D721Med (cell line): ENCODE measurements at regions not wholly inside any gene's neighbourhood (a gene's known extent, or its start where the extent isn't known, plus 50 kb on each side); places are given as distances from the start of the nearest gene placed in this dataset.

ENCODE experiments used
- DNase-seq: peaks from one replicate; pipeline ENCODE4 v3.0.0; 2011; ENCODE audit warnings: low spot score; ENCODE audit not compliant: insufficient read length
- FAIRE-seq: peaks from 2 replicates; lab custom pipeline; 2011; peaks lifted over from hg19 to GRCh38; lab: Jason Lieb, UNC
- TF ChIP-seq, protein P1 (sequence below): IDR thresholded peaks from 2 replicates; pipeline ENCODE4 v1.5.1; 2012; ENCODE audit warnings: mild to moderate bottlenecking, control low read depth; ENCODE audit not compliant: insufficient read depth; ENCODE audit errors: missing control alignments

DNA sequence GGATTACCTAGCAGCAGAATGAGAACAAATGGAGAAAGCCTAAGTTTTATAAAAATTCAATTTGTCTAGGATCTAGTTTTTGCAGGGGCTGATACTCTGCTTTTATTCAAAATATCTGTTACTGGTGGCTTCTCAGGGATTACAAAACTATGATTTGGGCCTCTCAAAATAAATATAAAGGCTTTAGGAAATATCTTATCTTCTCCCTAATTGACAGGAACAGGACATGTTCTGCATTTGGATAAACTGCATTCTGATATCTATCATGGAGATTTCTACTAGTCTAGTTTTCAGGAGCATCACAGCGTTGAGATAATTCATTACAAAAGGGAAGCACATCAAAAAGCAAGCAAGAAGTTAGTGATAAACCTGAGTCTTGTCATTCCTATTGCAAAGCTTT is 127.1 kb upstream of the ITGA1 start:
- FAIRE-seq = no peak
- no peak for DNase-seq
- TF ChIP-seq, protein P1, sequence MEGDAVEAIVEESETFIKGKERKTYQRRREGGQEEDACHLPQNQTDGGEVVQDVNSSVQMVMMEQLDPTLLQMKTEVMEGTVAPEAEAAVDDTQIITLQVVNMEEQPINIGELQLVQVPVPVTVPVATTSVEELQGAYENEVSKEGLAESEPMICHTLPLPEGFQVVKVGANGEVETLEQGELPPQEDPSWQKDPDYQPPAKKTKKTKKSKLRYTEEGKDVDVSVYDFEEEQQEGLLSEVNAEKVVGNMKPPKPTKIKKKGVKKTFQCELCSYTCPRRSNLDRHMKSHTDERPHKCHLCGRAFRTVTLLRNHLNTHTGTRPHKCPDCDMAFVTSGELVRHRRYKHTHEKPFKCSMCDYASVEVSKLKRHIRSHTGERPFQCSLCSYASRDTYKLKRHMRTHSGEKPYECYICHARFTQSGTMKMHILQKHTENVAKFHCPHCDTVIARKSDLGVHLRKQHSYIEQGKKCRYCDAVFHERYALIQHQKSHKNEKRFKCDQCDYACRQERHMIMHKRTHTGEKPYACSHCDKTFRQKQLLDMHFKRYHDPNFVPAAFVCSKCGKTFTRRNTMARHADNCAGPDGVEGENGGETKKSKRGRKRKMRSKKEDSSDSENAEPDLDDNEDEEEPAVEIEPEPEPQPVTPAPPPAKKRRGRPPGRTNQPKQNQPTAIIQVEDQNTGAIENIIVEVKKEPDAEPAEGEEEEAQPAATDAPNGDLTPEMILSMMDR = no peak

DNA sequence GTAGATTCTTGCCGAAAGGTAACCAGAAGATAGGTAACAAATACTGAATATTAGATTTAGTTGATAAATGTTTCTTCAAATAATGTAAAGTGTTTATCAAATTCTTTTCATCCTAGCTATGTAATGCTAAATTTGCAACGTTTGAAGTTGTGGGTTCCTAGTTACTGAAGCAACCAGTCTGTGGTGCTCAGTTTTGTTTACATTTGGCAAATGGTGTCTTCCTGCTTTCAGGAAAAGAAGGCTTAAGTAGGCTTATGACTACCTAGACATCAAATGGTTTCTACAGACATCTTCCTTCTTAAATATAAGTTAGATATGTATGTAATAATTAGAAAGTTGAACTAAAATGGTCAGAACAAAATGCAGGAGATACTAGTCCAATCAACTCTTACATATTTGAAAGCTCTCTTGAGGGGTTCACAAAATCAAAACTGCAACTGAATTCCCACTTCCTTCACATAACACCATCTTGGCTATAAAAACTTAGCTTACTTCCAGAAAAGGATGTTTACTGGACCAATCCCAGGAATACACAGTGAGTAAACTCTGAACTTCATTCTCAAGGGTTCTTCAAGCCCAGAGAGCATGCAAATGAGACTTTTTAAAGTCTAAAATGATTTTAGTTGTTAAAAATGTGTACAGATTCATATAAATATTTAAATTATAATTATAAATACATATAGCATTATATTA is 125.7 kb upstream of the ITGA1 start:
- TF ChIP-seq, protein P1 = no peak
- FAIRE-seq = no peak
- no peak for DNase-seq

DNA sequence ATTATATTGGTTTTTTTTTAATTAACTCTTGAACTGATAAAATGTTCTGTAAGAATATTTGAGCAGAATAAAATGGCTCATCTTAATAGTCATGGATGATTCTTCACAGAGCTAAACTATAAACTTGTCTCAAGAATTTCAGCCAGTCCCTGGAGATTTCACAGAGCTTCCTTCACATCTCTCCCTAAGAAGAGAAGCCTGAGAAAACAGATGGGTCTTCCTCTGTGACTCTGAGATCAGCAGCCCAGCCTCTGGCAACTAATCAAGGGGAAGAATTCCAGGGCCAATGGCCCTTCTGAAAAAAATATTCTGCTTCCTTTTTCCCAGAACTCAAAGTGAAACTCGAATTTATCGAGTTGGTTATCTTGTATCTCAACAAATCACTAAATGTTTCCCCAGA is 122.2 kb upstream of the ITGA1 start:
- FAIRE-seq = no peak
- TF ChIP-seq, protein P1 = no peak

DNA sequence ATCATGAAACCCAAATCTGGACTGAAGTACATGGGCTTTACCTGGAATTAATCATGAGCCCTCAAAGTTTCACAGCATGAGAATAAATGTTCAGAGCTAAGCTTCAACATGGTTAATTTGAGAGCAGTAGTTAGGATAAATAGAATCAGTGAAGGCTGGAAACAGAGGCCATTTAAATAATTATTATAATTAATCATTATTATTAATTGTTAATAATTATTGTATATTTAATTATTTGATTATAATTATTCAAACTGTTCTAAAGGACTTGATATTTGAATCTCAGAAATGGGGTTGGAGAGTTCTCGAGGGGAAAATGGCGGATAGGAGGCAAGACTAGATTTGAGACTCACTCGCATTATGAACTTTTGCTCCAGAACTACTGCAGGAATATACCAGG is 119.6 kb upstream of the ITGA1 start:
- TF ChIP-seq, protein P1 = no peak
- DNase-seq (no peak), FAIRE-seq (no peak)

More for the DNA sequence above, 122.2 kb upstream of the ITGA1 start:
- DNase-seq = no peak

DNA sequence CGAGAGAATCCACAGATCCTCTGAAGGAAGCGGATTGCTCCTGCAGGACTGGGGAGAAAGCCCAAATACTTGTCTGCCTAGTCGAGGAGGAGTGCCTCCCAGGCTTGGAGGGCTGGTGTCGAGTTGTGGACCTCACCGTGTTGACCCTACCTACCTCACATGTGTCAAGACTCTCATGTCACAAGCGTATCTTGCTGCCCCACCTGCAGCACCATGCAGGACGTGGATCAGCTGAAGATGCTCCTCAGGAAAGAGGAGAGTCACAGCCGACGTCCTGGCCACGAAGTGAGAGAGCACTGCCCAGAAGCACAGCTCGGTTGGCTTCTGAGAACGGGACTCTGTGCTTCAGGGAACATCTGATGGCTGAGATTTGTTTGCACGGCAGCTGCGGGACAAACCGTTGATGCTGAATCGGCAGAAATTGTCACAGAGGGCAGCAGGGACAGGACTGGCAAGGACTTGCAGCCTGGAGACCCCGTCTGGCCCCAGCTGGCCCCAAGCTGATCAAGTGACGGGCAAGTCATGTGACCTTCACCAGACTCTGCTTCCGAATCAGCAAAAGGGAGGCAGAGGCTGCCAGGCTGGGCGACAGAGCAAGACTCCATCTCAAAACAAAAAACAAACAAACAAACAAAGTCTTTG is 119.1 kb upstream of the ITGA1 start:
- DNase-seq (no peak), FAIRE-seq (no peak)
- TF ChIP-seq, protein P1 = no peak

DNA sequence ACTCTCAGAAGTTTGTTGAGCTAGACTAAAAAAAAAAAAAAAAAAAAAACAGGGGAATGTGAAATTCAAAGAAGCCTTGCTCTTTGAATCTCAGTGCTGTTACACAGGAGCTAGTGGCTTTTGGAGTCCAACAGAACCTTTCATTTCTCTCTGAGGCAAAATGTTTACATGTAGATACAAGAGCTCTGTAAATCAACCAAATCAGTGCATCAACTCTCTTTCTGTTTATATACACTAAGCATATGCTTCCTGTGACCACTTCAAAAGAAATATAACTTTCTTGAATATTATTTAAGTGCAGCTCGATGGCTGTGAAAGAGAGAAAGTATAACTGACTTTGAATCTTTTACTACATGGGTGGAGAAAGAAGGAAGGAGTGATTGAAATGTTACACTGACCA is 115.3 kb upstream of the ITGA1 start:
- TF ChIP-seq, protein P1 = no peak
- FAIRE-seq (no peak), DNase-seq (no peak)

DNA sequence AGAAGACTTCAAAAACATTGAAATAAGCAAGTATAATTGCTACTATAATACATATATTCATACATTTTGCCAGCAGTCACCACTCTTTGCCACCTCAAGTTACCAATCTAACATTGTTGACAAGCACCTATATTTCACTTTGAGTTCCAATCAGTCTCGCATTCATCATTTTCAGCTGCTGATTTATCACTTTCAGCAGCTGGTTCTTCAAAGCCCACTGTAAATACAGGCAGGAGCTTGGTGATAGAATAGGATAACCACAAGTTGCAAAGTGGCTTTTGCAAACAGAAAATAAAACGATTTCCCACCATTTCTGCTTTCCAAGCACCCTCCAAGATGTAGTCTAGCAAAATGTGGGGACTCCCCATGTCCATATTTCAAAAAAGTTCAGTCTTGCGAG is 114.2 kb upstream of the ITGA1 start:
- TF ChIP-seq, protein P1 = no peak
- FAIRE-seq = no peak
- no peak for DNase-seq
